CD14-positive monocyte (primary cell): ENCODE measurements at regions not wholly inside any gene's neighbourhood (a gene's known extent, or its start where the extent isn't known, plus 50 kb on each side); places are given as distances from the start of the nearest gene placed in this dataset.

Experiments used
- DNase-seq, 3 donors: peaks; one replicate each; pipeline ENCODE4 v3.0.0-alpha.2; 2011 to 2022
- H2AFZ ChIP-seq: 2 replicates; pipeline ENCODE4 v1.6.0; 2012; ENCODE audit warnings: mild to moderate bottlenecking, low read depth, low read length, inconsistent platforms; ENCODE audit not compliant: insufficient read depth, poor library complexity, severe bottlenecking
- H3K27ac ChIP-seq, 2 donors: 1 replicate in 1 of 2; 2 replicates in 1 of 2; pipeline ENCODE4 v1.5.1; 2012 to 2013; ENCODE audit warnings: low read length in 2 of 2, control low read depth in 1 of 2, inconsistent platforms in 1 of 2, low read depth in 1 of 2, mild to moderate bottlenecking in 1 of 2
- H3K27me3 ChIP-seq, 2 donors: one replicate each; pipeline versions ENCODE4 v1.6.0 to v1.6.1; 2011 to 2013; ENCODE audit warnings: low read length in 2 of 2; ENCODE audit not compliant: control insufficient read depth in 2 of 2, insufficient read depth in 2 of 2
- H3K36me3 ChIP-seq, 2 donors: replicated peaks in 1 of 2; 1 replicate in 1 of 2; 2 replicates in 1 of 2; pipeline versions ENCODE4 v1.5.1 to v1.6.1; 2012 to 2013; ENCODE audit warnings: low read length in 2 of 2, control low read depth in 1 of 2, inconsistent platforms in 1 of 2, mild to moderate bottlenecking in 1 of 2; ENCODE audit not compliant: insufficient read depth in 2 of 2, control insufficient read depth in 1 of 2
- H3K4me1 ChIP-seq, 2 donors: 1 replicate in 1 of 2; 2 replicates in 1 of 2; pipeline versions ENCODE4 v1.5.1 to v1.6.1; 2012 to 2013; ENCODE audit warnings: low read length in 2 of 2, control low read depth in 1 of 2, inconsistent platforms in 1 of 2, mild to moderate bottlenecking in 1 of 2, moderate library complexity in 1 of 2; ENCODE audit not compliant: insufficient read depth in 2 of 2, control insufficient read depth in 1 of 2
- H3K4me2 ChIP-seq: replicated peaks from 2 replicates; pipeline ENCODE3; 2012; ENCODE audit warnings: low read length, moderate library complexity, mild to moderate bottlenecking; ENCODE audit not compliant: poor library complexity, severe bottlenecking; ENCODE audit errors: extremely low read depth
- H3K4me3 ChIP-seq, 3 experiments: fragments of 200-600 bp in 1 of 3; sonication (generic) in 1 of 3; replicated peaks in 1 of 3; 1 replicate in 2 of 3; 2 replicates in 1 of 3; pipeline ENCODE4 v1.5.1; 2011 to 2013; ENCODE audit warnings: low read length in 3 of 3, mild to moderate bottlenecking in 3 of 3, control low read depth in 2 of 3, low read depth in 2 of 3, inconsistent platforms in 1 of 3, moderate library complexity in 1 of 3
- H3K79me2 ChIP-seq: 2 replicates; pipeline ENCODE4 v1.6.0; 2012; ENCODE audit warnings: mild to moderate bottlenecking, control low read depth, inconsistent platforms, low read length, moderate library complexity; ENCODE audit not compliant: insufficient read depth
- H3K9ac ChIP-seq: 2 replicates; pipeline ENCODE4 v1.6.0; 2017; ENCODE audit warnings: low read length, mild to moderate bottlenecking; ENCODE audit not compliant: insufficient read depth, poor library complexity, severe bottlenecking
- H3K9me3 ChIP-seq, 2 donors: replicated peaks in 1 of 2; 1 replicate in 1 of 2; 2 replicates in 1 of 2; pipeline versions ENCODE4 v1.5.1 to v1.6.1; 2012 to 2013; ENCODE audit warnings: low read length in 2 of 2, control low read depth in 1 of 2; ENCODE audit not compliant: control insufficient read depth in 1 of 2, insufficient read depth in 1 of 2
- H4K20me1 ChIP-seq: 2 replicates; pipeline ENCODE4 v1.6.0; 2012; ENCODE audit warnings: mild to moderate bottlenecking, low read length, control low read depth, moderate library complexity; ENCODE audit not compliant: insufficient read depth
- H3K27ac Mint-ChIP-seq, 7 donors: one replicate each; pipeline ENCODE4 v1.8.0; 2020; ENCODE audit warnings: mild to moderate bottlenecking in 7 of 7, mixed read lengths in 7 of 7, moderate library complexity in 6 of 7, inconsistent platforms in 2 of 7
- H3K27me3 Mint-ChIP-seq, 3 donors: one replicate each; pipeline ENCODE4 v1.8.0; 2021 to 2022; ENCODE audit warnings: low read depth in 3 of 3, mild to moderate bottlenecking in 3 of 3, mixed read lengths in 3 of 3, moderate library complexity in 3 of 3, inconsistent platforms in 1 of 3
- H3K36me3 Mint-ChIP-seq, 2 donors: one replicate each; pipeline ENCODE4 v1.8.0; 2020; ENCODE audit warnings: mixed read lengths in 2 of 2, inconsistent platforms in 1 of 2, mild to moderate bottlenecking in 1 of 2
- H3K4me1 Mint-ChIP-seq: one replicate; pipeline ENCODE4 v1.8.0; 2020; ENCODE audit warnings: mild to moderate bottlenecking, mixed read lengths
- H3K4me3 Mint-ChIP-seq, 2 donors: one replicate each; pipeline ENCODE4 v1.8.0; 2020; ENCODE audit warnings: mild to moderate bottlenecking in 2 of 2, mixed read lengths in 2 of 2, moderate library complexity in 1 of 2
- H3K9me3 Mint-ChIP-seq, 7 donors: one replicate each; pipeline ENCODE4 v1.8.0; 2020 to 2022; ENCODE audit warnings: mixed read lengths in 7 of 7, mild to moderate bottlenecking in 6 of 7, moderate library complexity in 6 of 7, inconsistent platforms in 2 of 7
- WGBS: methylation state at CpG from one replicate; pipeline ENCODE4 v1.1.5; 2013; ENCODE audit warnings: missing lambda C conversion rate; ENCODE audit not compliant: insufficient coverage; 5-methylcytosine and 5-hydroxymethylcytosine counted together
- intact Hi-C, 2 donors: fragments of 100-400 bp; cut with micrococcal nuclease; formaldehyde crosslinking; loops; one replicate each; pipeline versions ENCODE4 v1.15.0 to v1.15.1; 2023
- TF ChIP-seq, protein P1 (sequence below): fragments of 200-600 bp; IDR thresholded peaks from one replicate; pipeline ENCODE4 v1.8.0; 2022; ENCODE audit warnings: antibody characterized with exemption, mild to moderate bottlenecking

DNA sequence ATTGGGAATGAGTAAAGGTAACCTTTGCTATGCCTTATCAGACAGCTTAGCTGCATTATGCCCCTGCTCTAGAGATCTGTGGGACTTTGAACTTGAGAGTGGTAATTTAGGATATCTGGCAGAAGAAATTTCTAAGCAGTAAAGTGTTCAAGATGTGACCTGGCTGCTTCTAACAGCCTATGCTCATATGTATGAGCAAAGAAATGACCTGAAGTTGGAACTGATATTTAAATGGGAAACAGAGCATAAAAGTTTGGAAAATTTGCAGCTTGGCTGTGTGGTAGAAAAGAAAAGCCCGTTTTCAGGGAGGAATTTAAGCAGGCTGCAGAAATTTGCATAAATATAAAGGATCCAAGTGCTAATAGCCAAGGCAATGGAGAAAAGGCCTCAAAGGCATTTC is 90.4 kb downstream of the HHIPL2 start:
- Mint-ChIP-seq H3K36me3 (no peaks in the 10 kb centered on the region), H3K4me3 (no peak overlapping the region), H3K9me3 (peaks cover 15 to 24% (median 20%) of the 10 kb centered on the region in 7 donors), H3K27me3 (peaks cover 0 to 4% (median under 1%) of the 10 kb centered on the region in 3 donors), H3K27ac (no peak overlapping the region), H3K4me1 (peaks cover 11% of the 10 kb centered on the region)
- TF ChIP-seq, protein P1, sequence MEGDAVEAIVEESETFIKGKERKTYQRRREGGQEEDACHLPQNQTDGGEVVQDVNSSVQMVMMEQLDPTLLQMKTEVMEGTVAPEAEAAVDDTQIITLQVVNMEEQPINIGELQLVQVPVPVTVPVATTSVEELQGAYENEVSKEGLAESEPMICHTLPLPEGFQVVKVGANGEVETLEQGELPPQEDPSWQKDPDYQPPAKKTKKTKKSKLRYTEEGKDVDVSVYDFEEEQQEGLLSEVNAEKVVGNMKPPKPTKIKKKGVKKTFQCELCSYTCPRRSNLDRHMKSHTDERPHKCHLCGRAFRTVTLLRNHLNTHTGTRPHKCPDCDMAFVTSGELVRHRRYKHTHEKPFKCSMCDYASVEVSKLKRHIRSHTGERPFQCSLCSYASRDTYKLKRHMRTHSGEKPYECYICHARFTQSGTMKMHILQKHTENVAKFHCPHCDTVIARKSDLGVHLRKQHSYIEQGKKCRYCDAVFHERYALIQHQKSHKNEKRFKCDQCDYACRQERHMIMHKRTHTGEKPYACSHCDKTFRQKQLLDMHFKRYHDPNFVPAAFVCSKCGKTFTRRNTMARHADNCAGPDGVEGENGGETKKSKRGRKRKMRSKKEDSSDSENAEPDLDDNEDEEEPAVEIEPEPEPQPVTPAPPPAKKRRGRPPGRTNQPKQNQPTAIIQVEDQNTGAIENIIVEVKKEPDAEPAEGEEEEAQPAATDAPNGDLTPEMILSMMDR: no peak
- no peaks in the 10 kb centered on the region for H3K27me3 ChIP-seq
- H4K20me1 ChIP-seq: no peaks in the 10 kb centered on the region
- H3K36me3 ChIP-seq: no peaks in the 10 kb centered on the region
- no CpG with 5 or more reads among the region's 1 CpG for WGBS
- no peak overlapping the region for H3K27ac ChIP-seq
- no peaks in the 10 kb centered on the region for H3K79me2 ChIP-seq
- H3K4me3 ChIP-seq: no peak overlapping the region
- intact Hi-C loops: no loop called here
- DNase-seq: no peak
- H3K4me1 ChIP-seq: peaks cover 7 to 8% of the 10 kb centered on the region in 2 donors
- no peak overlapping the region for H3K9ac ChIP-seq
- no peak overlapping the region for H3K4me2 ChIP-seq
- H3K9me3 ChIP-seq: peaks cover 11 to 14% of the 10 kb centered on the region in 2 donors
- H2AFZ ChIP-seq: no peak overlapping the region

DNA sequence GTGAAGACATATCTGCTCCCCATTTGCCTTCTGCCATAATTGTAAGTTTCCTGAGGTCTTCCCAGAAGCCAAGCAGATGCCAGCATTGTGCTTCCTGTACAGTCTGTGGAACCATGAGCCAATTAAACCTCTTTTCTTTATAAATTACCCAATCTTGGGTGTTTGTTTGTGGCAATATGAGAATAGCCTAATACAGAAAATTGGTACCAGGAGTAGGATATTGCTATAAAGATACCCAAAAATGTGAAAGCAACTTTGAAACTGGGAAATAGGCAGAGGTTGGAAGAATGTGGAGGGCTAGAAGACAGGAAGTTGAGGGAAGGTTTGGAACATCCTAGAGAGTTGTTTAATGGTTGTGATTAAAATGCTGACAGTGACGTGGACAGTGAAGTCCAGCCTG is 90.8 kb downstream of the HHIPL2 start:
- Histone ChIP-seq H3K27me3 (no peaks in the 10 kb centered on the region), H3K36me3 (no peaks in the 10 kb centered on the region), H3K79me2 (no peaks in the 10 kb centered on the region), H4K20me1 (no peaks in the 10 kb centered on the region), H3K4me3 (no peak overlapping the region), H3K27ac (no peak overlapping the region), H3K9ac (no peak overlapping the region), H3K9me3 (peaks cover 11 to 14% of the 10 kb centered on the region in 2 donors), H3K4me2 (no peak overlapping the region), H3K4me1 (peaks cover 7 to 8% of the 10 kb centered on the region in 2 donors), H2AFZ (no peak overlapping the region)
- Mint-ChIP-seq H3K9me3 (peaks cover 15 to 24% (median 20%) of the 10 kb centered on the region in 7 donors), H3K36me3 (no peaks in the 10 kb centered on the region), H3K4me3 (no peak overlapping the region), H3K27me3 (peaks cover 0 to 4% (median 4%) of the 10 kb centered on the region in 3 donors), H3K27ac (no peak overlapping the region), H3K4me1 (peaks cover 11% of the 10 kb centered on the region)
- TF ChIP-seq, protein P1: no peak
- intact Hi-C loops: no loop called here
- no peak for DNase-seq
- 100% methylated on average over 1 of the region's 1 CpG for WGBS
